ENCODE measurements at regions not wholly inside any gene's neighbourhood (a gene's known extent, or its start where the extent isn't known, plus 50 kb on each side); places are given as distances from the start of the nearest gene placed in this dataset.

- 68 to 76% (median 71%) methylated on average over 6 of the region's 6 CpGs for WGBS, 4 donors
- Histone ChIP-seq H3K4me3 (no peak overlapping the region), H3K36me3 (replicated peaks in 1 of 2) (no peaks in the 10 kb centered on the region), H3K27me3 (no peaks in the 10 kb centered on the region), H3K27ac (no peak overlapping the region), H3K4me1 (replicated peaks in 1 of 2) (no peaks in the 10 kb centered on the region), H3K9me3 (replicated peaks in 1 of 3) (no peaks in the 10 kb centered on the region)
- TF ChIP-seq CTCF (IDR thresholded peaks at IDR 0.05) (no peak), POLR2A (IDR thresholded peaks at IDR 0.05) (no peak)
- DNase-seq = no peak
- intact Hi-C loops (cut with DNase I) = no loop called here
Measured at GRCh38 chr1:82279241-82279640, 478.5 kb downstream of the ADGRL2 start.

GRCh38 chr1:82273816-82274215, 473.1 kb downstream of the ADGRL2 start:
- Histone ChIP-seq H3K27ac (no peak overlapping the region), H3K4me1 (replicated peaks in 1 of 2) (no peaks in the 10 kb centered on the region), H3K9me3 (replicated peaks in 1 of 3) (no peaks in the 10 kb centered on the region), H3K4me3 (no peak overlapping the region), H3K36me3 (replicated peaks in 1 of 2) (no peaks in the 10 kb centered on the region), H3K27me3 (no peaks in the 10 kb centered on the region)
- intact Hi-C loops (cut with DNase I) = no loop called here
- TF ChIP-seq POLR2A (IDR thresholded peaks at IDR 0.05) = no peak
- WGBS, 4 donors = 50 to 86% (median 72%) methylated on average over 2 of the region's 2 CpGs
- DNase-seq = no peak

DNA sequence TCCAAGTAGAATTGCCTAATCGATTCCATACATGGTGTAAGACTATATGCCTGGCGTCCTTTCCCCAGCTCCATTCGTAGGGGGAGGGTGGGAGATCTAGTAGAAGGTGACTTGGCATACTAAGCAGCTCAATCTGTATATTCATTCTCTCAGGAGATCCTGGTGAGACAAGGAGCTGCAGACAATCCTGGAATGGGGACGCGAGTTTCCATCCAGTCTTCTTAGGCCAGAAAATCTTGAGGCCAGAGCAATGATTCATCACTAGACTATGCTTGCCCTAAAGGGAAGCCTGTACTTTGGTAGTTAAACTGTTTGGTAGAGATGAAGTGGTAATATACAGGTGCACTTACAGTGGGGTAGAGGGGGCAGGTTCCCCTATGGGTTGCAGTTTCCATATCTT, 468.7 kb downstream of the ADGRL2 start:
- intact Hi-C loops (cut with DNase I) = no loop called here
- Histone ChIP-seq H3K36me3 (replicated peaks in 1 of 2) (no peaks in the 10 kb centered on the region), H3K4me3 (no peak overlapping the region), H3K27me3 (no peaks in the 10 kb centered on the region), H3K4me1 (replicated peaks in 1 of 2) (no peaks in the 10 kb centered on the region), H3K9me3 (replicated peaks in 1 of 3) (no peaks in the 10 kb centered on the region), H3K27ac (no peak overlapping the region)
- TF ChIP-seq POLR2A (IDR thresholded peaks at IDR 0.05) = no peak
- TF ChIP-seq CTCF (IDR thresholded peaks at IDR 0.05) = no peak
- WGBS, 4 donors = 81 to 88% (median 84%) methylated on average over 5 of the region's 5 CpGs
- DNase-seq = no peak

GRCh38 chr1:82268826-82269225, 468.1 kb downstream of the ADGRL2 start:
- 87 to 100% (median 95%) methylated on average over 1 of the region's 1 CpG for WGBS, 4 donors

More at GRCh38 chr1:82268826-82269225, 468.1 kb downstream of the ADGRL2 start:
- no peak overlapping the region for H3K27ac ChIP-seq
- intact Hi-C loops (cut with DNase I) = no loop called here
- DNase-seq = no peak
- no peaks in the 10 kb centered on the region for H3K27me3 ChIP-seq
- no peak overlapping the region for H3K4me3 ChIP-seq
- no peaks in the 10 kb centered on the region for H3K36me3 ChIP-seq (replicated peaks in 1 of 2)
- H3K9me3 ChIP-seq (replicated peaks in 1 of 3) = no peaks in the 10 kb centered on the region
- no peaks in the 10 kb centered on the region for H3K4me1 ChIP-seq (replicated peaks in 1 of 2)
- no peak for TF ChIP-seq POLR2A (IDR thresholded peaks at IDR 0.05)
- TF ChIP-seq CTCF (IDR thresholded peaks at IDR 0.05) = no peak

All from adrenal gland (tissue), 9 donors.